Left lobe of liver (tissue), 2 donors: ENCODE measurements at regions not wholly inside any gene's neighbourhood (a gene's known extent, or its start where the extent isn't known, plus 50 kb on each side); places are given as distances from the start of the nearest gene placed in this dataset.
A peak's percentile ranks its signal among the peaks of the same experiment; 100 is the strongest.

ENCODE experiments used
- ATAC-seq: fragments of 200-7000 bp; cut with Tn5 transposase; one replicate; pipeline ENCODE4 v1.9.1; 2020; ENCODE audit warnings: mild to moderate bottlenecking, moderate library complexity
- DNase-seq: peaks from one replicate; pipeline ENCODE4 v3.0.0-alpha.2; 2020; ENCODE audit warnings: low spot score
- donor health status: DM: no; HTN: no; CAD: no; lungs with moderate emphysema.
- donor health status: DM: no; HTN: yes; CAD: no.

DNA sequence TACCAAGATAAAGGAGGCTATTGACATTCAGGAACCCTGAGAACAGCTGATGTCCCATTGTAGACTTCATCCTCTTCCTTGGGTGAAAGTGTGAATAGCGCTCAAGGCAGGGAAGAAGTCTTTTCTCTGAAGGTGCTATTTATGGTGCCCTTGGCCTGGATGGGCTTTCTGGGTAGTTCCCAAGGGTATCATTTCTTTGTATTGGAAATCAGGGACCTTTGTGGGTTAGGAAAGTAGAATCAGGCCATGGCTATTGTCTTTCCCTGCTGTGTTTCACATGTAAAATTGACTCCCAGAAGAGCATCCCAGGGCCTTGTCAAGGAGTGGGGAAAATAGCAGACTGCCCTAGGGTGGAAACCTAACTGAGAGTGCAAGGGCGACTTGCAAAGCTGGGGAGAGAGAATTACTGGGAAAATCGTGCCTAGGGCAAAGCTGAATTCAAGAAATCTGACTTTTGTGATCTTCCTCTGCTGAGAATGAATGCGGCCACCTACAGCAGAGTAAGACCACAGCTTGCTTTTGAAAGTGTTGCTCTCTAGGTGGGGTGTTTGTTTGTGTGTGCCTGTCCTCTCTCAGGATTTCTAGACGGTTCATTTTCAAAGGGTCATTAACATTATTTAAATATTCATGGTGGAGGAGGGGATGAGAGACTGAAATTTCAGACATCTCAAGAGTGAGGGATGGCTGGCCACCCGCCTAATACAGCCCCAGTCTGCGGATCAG is 160.6 kb downstream of the C9orf152 start:
- ATAC-seq, result no peak

DNA sequence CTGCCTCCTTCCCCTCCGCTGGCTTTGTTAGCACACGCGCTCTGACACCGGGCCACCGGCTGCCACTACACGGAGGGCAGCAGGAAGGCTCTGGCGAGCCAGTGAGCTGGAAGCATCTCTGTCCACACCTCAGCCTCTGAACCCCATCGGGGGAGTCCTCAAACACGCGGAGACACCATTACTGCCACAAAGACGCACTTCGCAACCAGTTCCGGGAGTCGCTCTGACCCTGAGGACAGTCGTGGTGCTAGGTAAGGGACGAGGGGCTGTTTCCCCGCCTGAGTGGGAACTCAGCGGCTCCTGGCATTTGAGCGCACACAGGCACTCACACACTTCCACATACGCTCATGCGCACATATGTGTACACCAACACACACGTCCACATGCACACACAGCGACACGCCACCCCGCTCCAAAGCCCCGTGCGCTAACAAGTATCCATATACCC is 160.0 kb downstream of the C9orf152 start:
- no peak for DNase-seq

More for the DNA sequence above, 160.6 kb downstream of the C9orf152 start:
- no peak for DNase-seq

DNA sequence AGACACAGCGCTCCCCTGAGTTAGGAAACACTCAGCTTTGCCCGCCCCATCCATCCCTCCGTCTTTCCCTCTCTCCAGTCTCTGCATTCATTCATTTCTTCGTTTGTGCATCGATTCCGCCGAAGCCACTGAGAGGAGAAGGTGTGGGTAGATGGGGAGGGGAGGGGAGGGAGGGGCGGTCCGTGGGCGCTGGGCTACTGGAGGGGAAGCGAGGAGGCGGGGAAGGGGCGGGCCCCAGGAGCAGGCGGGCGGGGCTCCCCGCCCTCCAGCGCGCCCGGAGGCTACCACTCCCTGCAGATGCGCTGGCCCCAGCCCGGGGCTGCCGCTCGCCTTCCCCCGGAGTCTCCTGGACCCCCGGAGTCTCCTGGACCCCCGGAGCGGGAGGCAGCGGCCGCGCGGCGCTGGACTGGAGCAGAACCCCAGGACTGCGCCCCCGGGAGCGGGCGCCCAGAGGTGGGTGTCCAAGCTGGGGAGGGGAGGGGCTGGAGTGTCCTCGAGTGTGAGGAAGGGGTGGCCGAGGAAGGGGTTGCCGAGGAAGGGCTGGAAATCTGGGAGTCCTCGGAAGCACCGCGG is 159.5 kb downstream of the C9orf152 start:
- DNase-seq, result peak; percentile 59
- ATAC-seq, result peak; percentile 85

More for the DNA sequence above, 160.0 kb downstream of the C9orf152 start:
- ATAC-seq, result peak; percentile 7

DNA sequence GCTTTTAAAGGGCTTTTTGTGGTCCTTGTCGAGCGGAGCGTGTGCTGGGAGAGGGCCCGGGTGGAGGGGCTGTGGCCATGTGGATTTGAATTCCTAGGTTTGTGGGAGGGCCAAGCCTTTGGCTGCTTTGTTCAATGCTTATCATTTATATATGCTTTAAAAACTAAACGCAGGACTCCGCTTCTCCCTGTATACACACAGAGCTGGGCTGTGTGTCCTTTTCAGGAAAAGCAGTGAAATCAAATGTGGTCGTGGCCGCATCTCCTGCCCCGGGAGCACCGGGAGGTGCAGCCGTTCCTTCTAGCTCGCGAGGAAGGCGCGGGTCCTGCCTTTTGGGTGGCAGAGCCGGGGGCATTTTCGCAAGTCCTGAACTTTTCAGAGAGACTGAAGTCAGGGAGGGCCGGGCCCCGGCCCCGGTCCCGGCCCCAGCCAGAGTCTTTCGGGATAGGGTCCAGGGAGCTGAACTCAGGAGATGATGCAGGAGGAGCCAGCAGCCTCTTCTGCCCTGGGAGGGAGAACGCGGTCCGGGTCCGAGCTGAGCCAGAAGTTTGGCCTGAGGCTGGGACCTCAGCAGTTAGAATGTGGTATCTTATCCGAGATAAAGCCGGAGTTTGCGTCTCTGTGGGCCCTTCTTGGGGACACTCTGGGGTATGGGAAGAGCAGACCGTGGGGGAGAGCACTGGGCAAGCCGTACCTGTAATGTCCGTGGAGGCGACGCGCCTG is 158.8 kb downstream of the C9orf152 start:
- no peak for DNase-seq
- ATAC-seq, result no peak

DNA sequence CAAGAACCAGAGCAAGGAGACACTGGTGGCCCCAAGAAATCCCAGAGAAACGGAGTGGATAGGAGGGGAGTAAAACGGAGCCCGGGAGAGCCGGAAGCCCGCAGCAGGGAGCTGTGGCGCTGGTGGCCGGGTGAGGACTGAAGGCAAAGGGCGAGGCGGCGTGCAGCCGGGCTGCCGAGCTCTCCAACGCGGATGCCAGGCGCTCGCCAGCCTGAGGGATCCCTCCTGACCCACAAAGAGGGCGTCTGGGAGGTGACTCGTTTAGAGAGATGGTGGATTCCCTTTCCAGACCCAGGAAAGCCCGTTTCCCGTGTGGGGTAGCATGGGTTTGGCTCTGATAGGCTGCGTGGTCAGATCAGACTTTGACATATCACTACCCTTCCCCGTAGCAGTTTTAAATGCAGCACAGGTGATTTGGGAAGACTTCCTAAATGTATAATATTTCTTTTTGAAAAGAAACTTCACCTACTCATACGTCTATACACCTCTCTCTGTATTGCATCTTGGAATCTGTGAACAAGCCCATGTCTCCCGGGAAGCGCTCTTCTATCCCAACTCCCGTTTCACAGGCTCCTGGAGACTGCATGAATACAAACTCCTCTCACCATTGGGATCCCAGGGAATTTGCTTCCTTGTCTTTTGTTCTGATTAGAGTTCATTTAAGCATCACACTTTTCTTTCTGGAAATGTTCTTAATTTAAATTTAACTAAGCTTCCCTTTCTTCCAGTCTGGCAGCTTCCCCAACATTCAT is 158.1 kb downstream of the C9orf152 start:
- ATAC-seq, result peak; percentile 24
- DNase-seq, result no peak

DNA sequence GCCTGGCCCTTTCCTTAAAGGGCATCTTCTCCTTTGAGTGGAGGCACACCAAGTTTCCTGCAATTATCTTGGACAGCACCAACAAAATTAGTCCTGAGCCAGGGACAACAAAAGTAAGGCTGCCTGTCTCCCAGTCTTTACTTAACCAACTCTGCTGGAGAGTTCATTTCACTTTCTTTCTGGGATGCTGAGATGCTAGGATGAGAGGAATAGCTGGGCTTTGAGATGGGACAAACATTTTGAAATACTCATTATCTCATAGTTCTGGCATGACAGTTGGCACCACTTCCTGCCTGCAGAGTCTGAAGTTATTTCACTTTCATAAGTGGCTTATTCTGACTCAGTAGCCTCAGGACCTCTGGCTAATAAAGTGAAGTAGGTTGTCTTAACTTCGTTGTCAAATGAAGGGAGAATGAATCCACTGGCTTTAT is 157.0 kb downstream of the C9orf152 start:
- DNase-seq (no peak), ATAC-seq (peak; percentile 55)

DNA sequence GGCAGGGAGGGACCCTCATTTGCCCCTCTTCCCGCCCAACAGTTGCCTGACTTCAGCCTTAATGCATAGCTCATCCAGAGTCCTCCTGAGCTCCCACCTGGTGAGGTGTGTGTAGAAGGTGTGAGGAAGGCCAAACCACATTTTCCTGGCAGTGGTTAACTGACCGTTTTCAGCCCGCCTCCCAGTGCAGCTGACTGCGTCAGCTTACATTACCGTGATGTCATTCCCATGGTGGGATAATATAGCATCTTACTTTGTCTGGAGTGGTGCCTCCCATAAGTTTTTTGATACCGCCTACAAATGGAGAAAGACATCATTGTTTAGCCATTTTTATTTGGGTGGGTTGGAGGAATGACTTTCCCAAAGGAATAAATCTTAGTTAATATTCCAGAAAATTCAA is 151.9 kb downstream of the C9orf152 start:
- DNase-seq (no peak), ATAC-seq (no peak)

DNA sequence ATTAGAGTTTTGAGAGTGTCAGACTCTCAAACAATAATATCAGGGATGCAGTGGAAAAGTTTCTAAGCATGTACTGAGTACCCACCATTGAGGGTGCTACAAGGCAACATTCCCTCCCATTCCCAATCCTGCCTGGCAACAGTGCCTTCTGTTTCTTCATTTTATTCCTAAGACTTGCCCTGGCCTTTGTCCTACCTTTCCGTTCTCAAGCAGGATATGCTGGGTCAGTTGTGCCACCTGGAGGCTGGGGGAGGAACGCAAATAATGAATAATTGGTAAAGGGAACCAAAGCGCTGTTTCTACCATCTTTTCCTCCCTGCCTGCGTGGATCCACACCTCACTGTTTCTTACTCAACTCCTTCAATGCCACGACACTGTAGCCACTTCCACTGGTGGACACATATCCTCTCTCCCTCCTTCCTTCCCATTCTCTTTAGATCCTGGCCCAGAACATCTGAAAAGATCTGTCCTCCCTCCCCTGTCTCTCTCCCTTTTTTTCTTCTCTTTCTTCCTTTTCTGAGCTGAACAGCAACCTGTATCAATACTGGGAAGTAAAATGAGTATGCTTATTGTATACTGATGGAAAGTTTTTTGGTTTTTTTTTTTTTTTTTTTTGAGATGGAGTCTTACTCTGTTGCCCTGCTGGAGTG is 149.5 kb downstream of the C9orf152 start:
- DNase-seq (peak; percentile 69), ATAC-seq (peak; percentile 91)

DNA sequence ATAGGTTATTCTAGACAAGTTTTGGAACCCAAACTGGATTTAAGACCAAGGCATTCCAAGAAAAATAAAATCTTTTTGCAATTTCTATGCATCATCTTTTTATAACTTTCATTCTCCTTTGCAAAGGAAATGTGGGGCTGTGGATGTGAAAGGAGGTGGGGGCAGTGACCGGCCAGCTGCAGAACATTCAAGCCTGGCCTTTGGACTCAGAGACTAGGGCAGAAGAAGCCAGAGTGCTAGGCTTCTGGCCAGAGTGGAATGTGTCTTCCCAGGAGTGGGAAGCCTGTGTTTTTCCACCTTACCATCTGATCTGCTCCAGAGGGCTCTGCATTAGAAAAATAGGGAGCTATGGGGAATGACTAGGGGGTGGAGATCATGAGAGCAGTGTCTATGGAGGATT is 148.5 kb downstream of the C9orf152 start:
- peak; percentile 75 for DNase-seq
- peak; percentile 87 for ATAC-seq

DNA sequence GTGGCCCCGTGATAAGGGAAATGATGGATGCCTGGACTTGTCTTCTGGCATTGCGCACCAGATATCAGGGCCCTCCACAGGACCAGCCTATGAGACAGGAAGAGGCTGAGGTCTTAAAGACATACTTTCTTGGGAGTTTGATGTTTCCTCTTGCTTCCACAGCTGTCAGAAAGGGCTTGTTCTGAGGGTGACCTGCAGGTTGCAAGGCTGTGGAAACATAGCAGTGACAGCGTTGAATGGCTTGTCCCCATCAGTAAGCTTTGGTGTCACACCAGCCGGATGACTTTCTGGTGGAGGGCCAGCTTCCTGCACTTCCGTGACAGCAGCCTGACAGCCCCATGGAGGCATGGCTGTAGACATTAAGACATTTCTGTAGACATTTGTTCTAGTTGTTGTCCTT is 143.2 kb downstream of the C9orf152 start:
- peak; percentile 48 for ATAC-seq
- no peak for DNase-seq

DNA sequence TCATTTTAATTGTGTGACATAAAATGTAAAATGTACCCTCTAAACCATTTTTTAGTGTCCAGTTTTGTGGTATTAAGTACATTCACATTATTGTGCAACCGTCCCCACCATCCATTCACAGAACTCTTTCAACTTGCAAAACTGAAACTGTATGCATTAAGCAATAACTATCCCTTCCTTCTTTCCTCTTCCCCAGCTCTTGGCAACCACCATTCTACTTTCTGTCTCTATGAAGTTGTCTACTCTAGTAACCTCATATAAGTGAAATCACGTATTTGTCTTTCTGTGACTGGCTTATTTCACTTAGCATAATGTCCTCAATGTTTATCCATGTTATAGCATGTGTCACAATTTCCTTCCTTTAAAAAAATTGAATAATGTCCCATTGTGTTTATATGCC is 142.4 kb downstream of the C9orf152 start:
- DNase-seq (no peak), ATAC-seq (peak; percentile 59)

DNA sequence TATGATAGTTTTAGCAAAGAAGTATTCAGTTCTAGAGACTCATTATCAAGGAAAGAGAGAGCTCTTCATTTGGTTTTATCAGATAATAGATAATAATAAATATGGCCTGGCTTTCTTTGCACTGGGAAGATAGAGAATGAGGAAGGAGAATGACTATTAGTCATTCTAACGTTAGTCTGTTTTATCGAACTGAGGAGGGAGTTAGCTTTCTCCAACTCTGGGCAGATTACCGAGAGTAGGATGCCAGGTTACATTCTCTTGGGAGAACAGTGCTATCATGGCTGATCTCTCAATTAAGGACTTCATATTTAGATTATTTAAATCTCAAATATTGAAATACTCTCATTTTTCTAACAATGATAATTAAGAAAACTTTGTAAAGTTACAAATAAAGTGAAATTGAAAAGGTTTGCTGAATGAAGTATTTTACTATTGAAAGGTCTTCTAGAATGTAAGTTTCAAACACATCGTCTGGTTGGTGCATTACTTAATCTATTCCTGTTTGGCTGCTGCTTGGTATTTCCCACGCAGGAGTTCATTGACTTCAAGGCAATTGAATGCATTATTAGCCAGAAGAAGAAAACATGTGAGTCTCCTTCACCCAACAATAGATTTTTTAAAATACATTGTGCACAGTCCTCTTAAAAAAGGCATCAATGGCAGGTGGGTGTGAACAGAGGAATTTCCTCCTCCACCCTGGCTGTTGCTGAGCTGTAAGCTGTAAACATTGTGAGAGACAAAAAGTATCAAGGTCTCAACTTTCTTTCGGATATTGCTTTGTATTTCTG is 140.8 kb downstream of the C9orf152 start:
- ATAC-seq (no peak), DNase-seq (no peak)

DNA sequence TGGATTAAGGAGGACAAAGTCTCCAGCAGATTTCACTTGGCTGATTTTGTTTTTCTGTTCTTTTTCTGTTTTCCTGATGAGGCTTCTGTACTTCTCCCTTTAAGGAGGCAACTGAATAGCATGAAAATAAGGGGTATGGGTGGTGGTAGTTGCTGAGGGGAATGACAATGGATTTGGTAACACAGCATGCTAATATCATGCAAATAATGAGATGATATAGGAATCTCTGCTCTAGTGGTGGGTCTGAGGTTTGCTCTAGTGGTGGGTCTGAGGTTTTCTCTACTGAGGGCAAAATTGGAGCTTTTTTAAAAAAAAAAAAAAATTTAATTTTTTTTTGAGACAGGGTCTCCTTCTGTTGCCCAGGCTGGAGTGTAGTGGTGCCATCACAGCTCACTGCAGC is 139.7 kb downstream of the C9orf152 start:
- DNase-seq (no peak), ATAC-seq (no peak)

DNA sequence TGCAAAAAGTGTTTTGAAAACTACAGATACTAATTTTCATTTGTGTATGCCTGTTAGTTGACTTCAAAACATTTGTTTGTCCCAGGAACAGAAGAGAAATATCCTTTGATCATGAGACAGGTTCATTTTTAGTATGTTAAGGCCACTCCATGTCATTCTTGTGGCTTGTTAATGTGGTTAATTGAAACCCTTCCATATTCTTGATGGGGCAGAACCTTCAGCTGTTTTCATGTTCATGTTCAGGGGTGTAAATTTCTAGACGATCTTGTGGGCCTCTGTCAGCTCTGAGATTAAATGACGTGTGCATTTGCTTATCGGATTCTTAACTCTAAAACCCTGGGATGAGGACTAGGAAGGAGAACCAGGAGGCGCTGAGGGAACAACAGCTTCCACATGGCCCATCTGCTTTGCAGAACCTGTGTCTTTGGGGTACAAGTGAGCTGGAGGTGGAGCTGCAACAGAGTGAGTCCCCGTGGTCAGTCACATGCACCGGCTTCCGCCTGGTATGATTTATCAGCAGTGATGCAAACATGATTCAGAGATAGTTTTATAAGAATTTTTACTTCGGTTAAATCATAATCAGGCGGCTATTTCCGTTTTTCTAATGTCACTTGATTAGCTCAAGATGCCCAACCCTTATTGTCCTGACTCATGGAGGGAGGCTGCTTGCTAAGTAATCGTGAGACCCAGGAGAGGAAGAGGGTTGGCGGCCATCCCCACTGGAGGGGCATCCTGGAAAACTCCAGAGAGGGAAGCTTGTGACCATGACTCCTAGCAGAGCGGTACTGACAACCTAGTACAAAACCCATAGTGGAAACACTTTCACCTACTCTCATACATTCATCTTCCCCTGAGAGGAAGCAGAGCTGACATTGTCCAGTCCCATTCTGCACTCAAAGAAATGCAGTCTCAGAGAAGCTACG is 138.4 kb downstream of the C9orf152 start:
- ATAC-seq (peak; percentile 53), DNase-seq (no peak)

DNA sequence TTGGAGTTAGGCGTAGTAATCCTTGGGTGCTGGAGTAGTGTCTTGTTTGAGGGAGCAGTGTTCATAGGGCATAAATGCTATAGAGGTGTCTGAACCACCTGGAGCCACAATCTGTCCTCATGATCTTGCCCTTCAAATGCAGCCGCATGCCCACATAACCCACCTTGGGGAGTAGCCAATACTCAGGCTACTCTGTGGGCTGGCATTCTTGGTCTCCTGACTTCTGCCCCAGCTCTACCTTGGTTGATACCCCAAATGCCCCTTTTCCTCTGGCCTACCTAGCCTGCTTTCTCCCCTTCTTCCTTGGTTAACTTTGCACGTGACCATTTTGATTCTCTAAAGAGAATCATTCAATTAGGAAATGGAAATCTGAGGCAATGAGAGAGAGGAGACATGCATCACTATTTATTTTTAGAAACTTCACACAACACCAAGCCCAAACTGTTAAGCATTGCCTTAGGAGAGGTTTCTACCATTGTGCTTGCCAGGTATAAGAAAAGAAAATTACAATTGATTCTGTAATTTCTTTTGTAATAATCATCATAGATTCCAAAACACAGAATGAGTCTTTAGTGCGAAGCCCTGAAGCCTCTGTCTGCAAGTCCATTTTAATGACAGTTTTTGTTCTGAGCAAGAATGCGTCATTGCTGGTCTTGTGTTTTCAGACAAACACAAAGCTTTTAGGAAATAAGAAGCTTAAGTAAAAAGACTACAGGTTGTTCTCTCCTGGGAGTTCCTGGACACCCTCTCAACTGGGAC is 135.2 kb downstream of the C9orf152 start:
- ATAC-seq, result no peak

DNA sequence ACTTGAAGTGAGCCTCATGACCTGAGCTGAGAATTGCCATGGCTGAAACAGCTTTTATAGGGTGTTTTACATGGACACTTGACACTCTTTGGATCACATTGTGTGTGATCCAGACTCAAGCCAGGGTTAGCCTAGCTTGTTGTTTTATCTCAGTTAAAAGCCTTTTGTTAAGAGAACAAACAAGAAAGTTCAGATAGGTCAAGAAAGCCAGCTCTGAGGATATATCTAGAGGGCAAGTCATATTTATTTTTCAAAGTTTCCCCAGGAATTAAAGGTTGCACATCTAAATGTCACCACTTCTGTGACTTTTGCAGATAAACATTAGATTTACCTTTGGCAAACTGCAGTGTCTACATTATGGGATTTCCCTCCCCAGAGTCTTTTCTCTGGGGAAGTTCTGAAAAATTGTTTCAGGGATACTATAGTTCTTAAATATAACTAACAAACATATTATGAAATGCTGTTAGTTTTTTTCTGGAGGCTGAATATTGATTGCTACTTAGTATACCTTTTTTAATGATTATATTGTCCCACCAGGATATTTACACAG is 134.5 kb downstream of the C9orf152 start:
- DNase-seq (no peak), ATAC-seq (no peak)

More for the DNA sequence above, 135.2 kb downstream of the C9orf152 start:
- no peak for DNase-seq

DNA sequence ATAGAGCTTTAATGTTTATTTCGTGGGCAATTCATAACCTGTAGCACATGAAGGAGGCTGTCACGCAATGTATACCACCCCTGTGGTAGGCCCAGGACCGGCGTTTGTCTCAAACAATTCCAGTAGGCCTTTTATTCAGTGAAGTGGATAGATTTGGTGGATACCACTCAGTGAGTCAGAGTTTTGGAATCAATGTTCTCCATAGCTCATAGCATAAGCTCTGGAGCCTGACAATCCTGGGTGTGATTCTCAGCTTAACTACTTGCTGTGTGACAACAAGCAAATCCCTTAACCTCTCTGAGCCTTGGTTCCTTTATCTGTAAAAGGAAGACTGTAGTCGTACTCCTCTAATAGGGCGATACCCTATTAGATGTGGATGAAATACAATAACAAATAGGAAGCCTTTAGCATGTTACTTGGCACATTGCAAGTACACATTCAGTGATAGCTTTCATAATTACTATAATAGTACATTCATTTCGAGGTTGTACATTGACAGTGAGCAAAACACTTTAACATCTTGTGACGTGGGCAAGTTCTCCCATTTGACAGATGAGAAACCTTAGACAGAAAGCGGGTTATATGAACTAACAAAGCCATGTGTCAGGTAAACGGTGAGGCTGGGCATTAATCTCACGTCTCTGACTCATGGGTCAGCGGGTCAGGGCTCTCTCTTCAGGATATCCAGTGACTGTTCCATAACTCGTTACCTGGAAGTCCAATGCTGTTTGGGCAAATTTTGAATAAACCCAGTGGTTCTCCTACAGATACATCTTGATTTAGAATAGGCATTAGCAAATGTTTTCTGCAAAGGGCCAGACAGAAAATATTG is 130.8 kb downstream of the C9orf152 start:
- ATAC-seq (no peak), DNase-seq (no peak)
